Bronchial epithelial cell (primary cell): ENCODE measurements at regions not wholly inside any gene's neighbourhood (a gene's known extent, or its start where the extent isn't known, plus 50 kb on each side); places are given as distances from the start of the nearest gene placed in this dataset.

Experiments used
- DNase-seq: peaks from one replicate; pipeline ENCODE4 v3.0.0-alpha.2; 2010; ENCODE audit warnings: low read depth
- FAIRE-seq: peaks from 2 replicates; lab custom pipeline; 2011; peaks lifted over from hg19 to GRCh38; lab: Jason Lieb, UNC
- H3K27me3 ChIP-seq: 2 replicates; pipeline ENCODE4 v1.5.1; 2011; ENCODE audit warnings: low read length; ENCODE audit not compliant: control insufficient read depth, insufficient read depth
- H3K36me3 ChIP-seq: 2 replicates; pipeline ENCODE4 v1.5.1; 2011; ENCODE audit warnings: low read length; ENCODE audit not compliant: control insufficient read depth, insufficient read depth
- H3K4me3 ChIP-seq: 2 replicates; pipeline ENCODE4 v1.5.1; 2011; ENCODE audit warnings: mild to moderate bottlenecking, low read depth, low read length, control low read depth
- CTCF ChIP-seq: IDR thresholded peaks from 2 replicates; pipeline ENCODE4 v1.5.1; 2011; ENCODE audit warnings: mild to moderate bottlenecking, moderate library complexity, low read length, control low read depth, inconsistent platforms; ENCODE audit not compliant: insufficient read depth, severe bottlenecking

- H3K27me3 ChIP-seq = no peaks in the 10 kb centered on the region
- no peak for FAIRE-seq
- no peak for TF ChIP-seq CTCF
These were observed 160.9 kb upstream of the SEMA3C start for GRCh38 chr7:81079746-81080145.

GRCh38 chr7:81075150-81075549 is 156.3 kb upstream of the SEMA3C start:
- Histone ChIP-seq H3K4me3 (no peak overlapping the region), H3K36me3 (no peaks in the 10 kb centered on the region), H3K27me3 (no peaks in the 10 kb centered on the region)
- FAIRE-seq (peak; percentile 76), DNase-seq (peak; percentile 99)
- peak; percentile 38 for TF ChIP-seq CTCF

More at GRCh38 chr7:81079746-81080145, 160.9 kb upstream of the SEMA3C start:
- H3K4me3 ChIP-seq = no peak overlapping the region
- H3K36me3 ChIP-seq = no peaks in the 10 kb centered on the region
- DNase-seq = peak; percentile 52

- no peaks in the 10 kb centered on the region for H3K36me3 ChIP-seq
- no peak for FAIRE-seq
- DNase-seq = peak; percentile 24
These were observed 155.6 kb upstream of the SEMA3C start for GRCh38 chr7:81074406-81074805.

GRCh38 chr7:81073931-81074251 is 155.0 kb upstream of the SEMA3C start:
- Histone ChIP-seq H3K36me3 (no peaks in the 10 kb centered on the region), H3K4me3 (no peak overlapping the region), H3K27me3 (no peaks in the 10 kb centered on the region)
- no peak for FAIRE-seq
- DNase-seq = no peak
- no peak for TF ChIP-seq CTCF

More at GRCh38 chr7:81074406-81074805, 155.6 kb upstream of the SEMA3C start:
- no peak for TF ChIP-seq CTCF
- Histone ChIP-seq H3K4me3 (no peak overlapping the region), H3K27me3 (no peaks in the 10 kb centered on the region)

- no peak for DNase-seq
- Histone ChIP-seq H3K36me3 (no peaks in the 10 kb centered on the region), H3K27me3 (no peaks in the 10 kb centered on the region), H3K4me3 (no peak overlapping the region)
- FAIRE-seq = no peak
- no peak for TF ChIP-seq CTCF
These were observed 152.1 kb upstream of the SEMA3C start for GRCh38 chr7:81070956-81071355.

- DNase-seq (no peak), FAIRE-seq (no peak)
- Histone ChIP-seq H3K4me3 (no peak overlapping the region), H3K36me3 (no peaks in the 10 kb centered on the region), H3K27me3 (no peaks in the 10 kb centered on the region)
- no peak for TF ChIP-seq CTCF
These were observed 147.9 kb upstream of the SEMA3C start for GRCh38 chr7:81066797-81067196.
